PFSK-1 (cell line): ENCODE measurements at regions not wholly inside any gene's neighbourhood (a gene's known extent, or its start where the extent isn't known, plus 50 kb on each side); places are given as distances from the start of the nearest gene placed in this dataset.

Experiments
- SIN3A ChIP-seq: IDR thresholded peaks from 2 replicates; pipeline ENCODE4 v1.6.1; 2012; ENCODE audit warnings: mild to moderate bottlenecking, low read length, moderate library complexity, borderline replicate concordance; ENCODE audit not compliant: insufficient read depth
- TF ChIP-seq, protein P1 (sequence below), 2 experiments: IDR thresholded peaks; 2 replicates each; pipeline versions ENCODE4 v1.6.1 to v1.8.0; 2011 to 2012; ENCODE audit warnings: low read depth in 2 of 2, low read length in 2 of 2, control low read depth in 1 of 2, inconsistent platforms in 1 of 2, mild to moderate bottlenecking in 1 of 2, moderate library complexity in 1 of 2; ENCODE audit not compliant: insufficient read depth in 1 of 2

DNA sequence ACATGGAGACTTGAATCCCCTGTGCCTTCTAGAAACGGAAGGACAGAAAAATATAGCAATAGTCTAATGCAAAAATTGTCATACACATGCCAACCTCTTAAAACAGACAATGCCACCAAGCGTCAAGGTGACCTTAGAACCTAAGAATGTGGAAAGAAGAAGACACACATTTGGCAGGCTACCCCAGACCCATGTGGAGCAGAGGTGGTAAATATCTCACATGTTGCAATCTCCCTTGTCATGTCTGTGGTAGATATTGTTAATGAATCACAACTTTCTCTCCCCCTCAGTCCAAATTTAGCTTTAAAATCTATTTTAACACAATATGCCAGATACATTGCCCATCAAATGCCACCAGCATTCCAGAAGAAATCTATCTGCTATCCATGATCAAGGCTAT, 137.4 kb downstream of the HNMT start:
- no peak for TF ChIP-seq SIN3A
- TF ChIP-seq, protein P1, sequence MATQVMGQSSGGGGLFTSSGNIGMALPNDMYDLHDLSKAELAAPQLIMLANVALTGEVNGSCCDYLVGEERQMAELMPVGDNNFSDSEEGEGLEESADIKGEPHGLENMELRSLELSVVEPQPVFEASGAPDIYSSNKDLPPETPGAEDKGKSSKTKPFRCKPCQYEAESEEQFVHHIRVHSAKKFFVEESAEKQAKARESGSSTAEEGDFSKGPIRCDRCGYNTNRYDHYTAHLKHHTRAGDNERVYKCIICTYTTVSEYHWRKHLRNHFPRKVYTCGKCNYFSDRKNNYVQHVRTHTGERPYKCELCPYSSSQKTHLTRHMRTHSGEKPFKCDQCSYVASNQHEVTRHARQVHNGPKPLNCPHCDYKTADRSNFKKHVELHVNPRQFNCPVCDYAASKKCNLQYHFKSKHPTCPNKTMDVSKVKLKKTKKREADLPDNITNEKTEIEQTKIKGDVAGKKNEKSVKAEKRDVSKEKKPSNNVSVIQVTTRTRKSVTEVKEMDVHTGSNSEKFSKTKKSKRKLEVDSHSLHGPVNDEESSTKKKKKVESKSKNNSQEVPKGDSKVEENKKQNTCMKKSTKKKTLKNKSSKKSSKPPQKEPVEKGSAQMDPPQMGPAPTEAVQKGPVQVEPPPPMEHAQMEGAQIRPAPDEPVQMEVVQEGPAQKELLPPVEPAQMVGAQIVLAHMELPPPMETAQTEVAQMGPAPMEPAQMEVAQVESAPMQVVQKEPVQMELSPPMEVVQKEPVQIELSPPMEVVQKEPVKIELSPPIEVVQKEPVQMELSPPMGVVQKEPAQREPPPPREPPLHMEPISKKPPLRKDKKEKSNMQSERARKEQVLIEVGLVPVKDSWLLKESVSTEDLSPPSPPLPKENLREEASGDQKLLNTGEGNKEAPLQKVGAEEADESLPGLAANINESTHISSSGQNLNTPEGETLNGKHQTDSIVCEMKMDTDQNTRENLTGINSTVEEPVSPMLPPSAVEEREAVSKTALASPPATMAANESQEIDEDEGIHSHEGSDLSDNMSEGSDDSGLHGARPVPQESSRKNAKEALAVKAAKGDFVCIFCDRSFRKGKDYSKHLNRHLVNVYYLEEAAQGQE (IDR thresholded peaks at IDR 0.05; ENCODE audit: insufficient read depth in 1 of 2, low read depth in 2 of 2, low read length in 2 of 2), result no peak
